ENCODE measurements at regions not wholly inside any gene's neighbourhood (a gene's known extent, or its start where the extent isn't known, plus 50 kb on each side); places are given as distances from the start of the nearest gene placed in this dataset.

- CTCF ChIA-PET = no interaction called here
- WGBS (ENCODE audit: low lambda C conversion rate) = 8% methylated on average over 2 of the region's 2 CpGs
Measured at GRCh38 chr6:78377056-78377455, 490.3 kb upstream of the IRAK1BP1 start.

GRCh38 chr6:78379982-78380381 lies 487.4 kb upstream of the IRAK1BP1 start:
- no peak for DNase-seq
- Histone ChIP-seq H3K4me1 (ENCODE audit: control insufficient read depth in 1 of 2, insufficient read depth in 2 of 2, low read depth in 1 of 2, low read length in 1 of 2) (no peaks in the 10 kb centered on the region), H3K27ac (ENCODE audit: low read depth in 2 of 2, low read length in 1 of 2) (no peak overlapping the region), H3K4me3 (ENCODE audit: low read depth in 2 of 2, low read length in 1 of 2) (no peak overlapping the region), H3F3A (replicated peaks; ENCODE audit: insufficient read depth) (no peaks in the 10 kb centered on the region), H3K9ac (no peak overlapping the region), H3K9me3 (0 out of 2 replicates have a peak, but pooled peaks cover under 1% of the 10 kb centered on the region), H3K79me2 (ENCODE audit: insufficient read depth) (no peaks in the 10 kb centered on the region), H3K9me2 (no peaks in the 10 kb centered on the region), H4K20me1 (ENCODE audit: insufficient read depth) (no peaks in the 10 kb centered on the region), H3K27me3 (ENCODE audit: insufficient read depth) (no peaks in the 10 kb centered on the region), H2AFZ (ENCODE audit: low read depth) (no peak overlapping the region), H3K4me2 (no peak overlapping the region), H3K36me3 (replicated peaks in 1 of 2; ENCODE audit: control insufficient read depth in 1 of 2, insufficient read depth in 2 of 2, low read length in 1 of 2) (no peaks in the 10 kb centered on the region)
- ChIA-PET CTCF (no interaction called here), POLR2A (no interaction called here)
- TF ChIP-seq RCOR1 (IDR thresholded peaks at IDR 0.05; ENCODE audit: low read length) = no peak
- no peak for TF ChIP-seq SIN3A (IDR thresholded peaks at IDR 0.05; ENCODE audit: borderline replicate concordance, low read depth, low read length)
- no peak for TF ChIP-seq IRF3 (IDR thresholded peaks at IDR 0.05; ENCODE audit: low read depth, low read length)
- TF ChIP-seq RFX5 (IDR thresholded peaks at IDR 0.05; ENCODE audit: low read length) = no peak
- no peak for TF ChIP-seq RXRA (IDR thresholded peaks at IDR 0.05; ENCODE audit: borderline replicate concordance, low read depth)
- TF ChIP-seq EZH2phosphoT487 (IDR thresholded peaks at IDR 0.05; ENCODE audit: borderline replicate concordance, low read depth) = no peak
- TF ChIP-seq GATA2 (CRISPR knock-in tag; IDR thresholded peaks at IDR 0.05) = no peak
- TF ChIP-seq POLR2AphosphoS5 (IDR thresholded peaks at IDR 0.05; ENCODE audit: low read depth, low read length) = no peak
- no peak for TF ChIP-seq USF2 (IDR thresholded peaks at IDR 0.05; ENCODE audit: borderline replicate concordance, low read depth, low read length)
- no peak for TF ChIP-seq MXI1 (IDR thresholded peaks at IDR 0.05; ENCODE audit: low read depth, low read length)
- TF ChIP-seq NRF1 (IDR thresholded peaks at IDR 0.05; ENCODE audit: low read depth, low read length) = no peak
- no peak for TF ChIP-seq PBX3 (IDR thresholded peaks at IDR 0.05)

More at GRCh38 chr6:78377056-78377455, 490.3 kb upstream of the IRAK1BP1 start:
- no peak for TF ChIP-seq CHD2 (IDR thresholded peaks at IDR 0.05; ENCODE audit: low read length, partially characterized antibody)
- no peak for TF ChIP-seq MAX (IDR thresholded peaks at IDR 0.05; ENCODE audit: low read depth)
- TF ChIP-seq MXI1 (IDR thresholded peaks at IDR 0.05; ENCODE audit: low read depth, low read length) = no peak
- TF ChIP-seq SMC3 (IDR thresholded peaks at IDR 0.05; ENCODE audit: low read depth, low read length) = no peak
- no peak for TF ChIP-seq USF1 (IDR thresholded peaks at IDR 0.05; ENCODE audit: borderline replicate concordance, low read depth)
- TF ChIP-seq NFIC (IDR thresholded peaks at IDR 0.05; ENCODE audit: borderline replicate concordance) = no peak
- no peak for TF ChIP-seq RFX5 (IDR thresholded peaks at IDR 0.05; ENCODE audit: low read length)
- TF ChIP-seq TEAD4 (IDR thresholded peaks at IDR 0.05; ENCODE audit: borderline replicate concordance, insufficient read depth) = no peak
- no peak for TF ChIP-seq FOXJ3 (CRISPR knock-in tag; IDR thresholded peaks at IDR 0.05)
- no peak for TF ChIP-seq TCF12 (IDR thresholded peaks at IDR 0.05)
- TF ChIP-seq FOSL2 (IDR thresholded peaks at IDR 0.05; ENCODE audit: borderline replicate concordance, low read depth) = no peak
- TF ChIP-seq GATA2 (CRISPR knock-in tag; IDR thresholded peaks at IDR 0.05) = no peak
- no peak for TF ChIP-seq PBX3 (IDR thresholded peaks at IDR 0.05)
- DNase-seq = no peak
- Histone ChIP-seq H3K4me1 (ENCODE audit: control insufficient read depth in 1 of 2, insufficient read depth in 2 of 2, low read depth in 1 of 2, low read length in 1 of 2) (no peaks in the 10 kb centered on the region), H3K27ac (ENCODE audit: low read depth in 2 of 2, low read length in 1 of 2) (no peak overlapping the region), H3K9me3 (0 out of 2 replicates have a peak, but pooled peaks cover 3% of the 10 kb centered on the region), H3K4me2 (no peak overlapping the region), H3K79me2 (ENCODE audit: insufficient read depth) (no peaks in the 10 kb centered on the region), H3F3A (replicated peaks; ENCODE audit: insufficient read depth) (no peaks in the 10 kb centered on the region), H3K27me3 (ENCODE audit: insufficient read depth) (no peaks in the 10 kb centered on the region), H3K36me3 (replicated peaks in 1 of 2; ENCODE audit: control insufficient read depth in 1 of 2, insufficient read depth in 2 of 2, low read length in 1 of 2) (no peaks in the 10 kb centered on the region), H3K4me3 (ENCODE audit: low read depth in 2 of 2, low read length in 1 of 2) (no peak overlapping the region), H3K9me2 (no peaks in the 10 kb centered on the region), H3K9ac (no peak overlapping the region), H2AFZ (ENCODE audit: low read depth) (no peak overlapping the region), H4K20me1 (ENCODE audit: insufficient read depth) (no peaks in the 10 kb centered on the region)
- POLR2A ChIA-PET = no interaction called here
